ENCODE measurements at regions not wholly inside any gene's neighbourhood (a gene's known extent, or its start where the extent isn't known, plus 50 kb on each side); places are given as distances from the start of the nearest gene placed in this dataset.

DNA sequence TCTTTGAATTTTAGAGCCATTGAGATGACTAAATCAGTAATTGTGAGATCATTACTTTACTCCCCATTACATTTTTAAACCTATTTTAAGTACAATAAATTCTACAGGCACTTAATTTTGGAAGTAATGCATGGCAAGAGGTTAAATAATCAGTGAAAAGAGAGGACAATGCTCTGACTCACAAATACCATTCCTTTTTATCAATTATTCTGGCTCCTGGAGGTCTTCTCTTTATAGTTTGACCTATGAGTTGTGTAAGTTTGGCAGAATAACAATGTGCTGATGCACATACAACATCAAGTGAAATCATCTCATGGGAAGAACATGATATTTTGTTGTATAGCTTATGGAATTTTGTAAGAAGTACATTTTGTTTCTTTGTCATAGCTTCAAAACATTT lies 166.7 kb downstream of the TMTC3 start:
- H3K36me3 ChIP-seq = no peaks in the 10 kb centered on the region
- H3K4me1 ChIP-seq (replicated peaks) = no peaks in the 10 kb centered on the region
- TF ChIP-seq, protein P1, sequence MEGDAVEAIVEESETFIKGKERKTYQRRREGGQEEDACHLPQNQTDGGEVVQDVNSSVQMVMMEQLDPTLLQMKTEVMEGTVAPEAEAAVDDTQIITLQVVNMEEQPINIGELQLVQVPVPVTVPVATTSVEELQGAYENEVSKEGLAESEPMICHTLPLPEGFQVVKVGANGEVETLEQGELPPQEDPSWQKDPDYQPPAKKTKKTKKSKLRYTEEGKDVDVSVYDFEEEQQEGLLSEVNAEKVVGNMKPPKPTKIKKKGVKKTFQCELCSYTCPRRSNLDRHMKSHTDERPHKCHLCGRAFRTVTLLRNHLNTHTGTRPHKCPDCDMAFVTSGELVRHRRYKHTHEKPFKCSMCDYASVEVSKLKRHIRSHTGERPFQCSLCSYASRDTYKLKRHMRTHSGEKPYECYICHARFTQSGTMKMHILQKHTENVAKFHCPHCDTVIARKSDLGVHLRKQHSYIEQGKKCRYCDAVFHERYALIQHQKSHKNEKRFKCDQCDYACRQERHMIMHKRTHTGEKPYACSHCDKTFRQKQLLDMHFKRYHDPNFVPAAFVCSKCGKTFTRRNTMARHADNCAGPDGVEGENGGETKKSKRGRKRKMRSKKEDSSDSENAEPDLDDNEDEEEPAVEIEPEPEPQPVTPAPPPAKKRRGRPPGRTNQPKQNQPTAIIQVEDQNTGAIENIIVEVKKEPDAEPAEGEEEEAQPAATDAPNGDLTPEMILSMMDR (IDR thresholded peaks at IDR 0.05) = no peak
- TF ChIP-seq POLR2A (IDR thresholded peaks at IDR 0.05) (no peak), POLR2AphosphoS5 (IDR thresholded peaks at IDR 0.05) (no peak)
- no peaks in the 10 kb centered on the region for H3K9me3 ChIP-seq
- no peak for DNase-seq (ENCODE audit: low spot score)
- H3K27ac ChIP-seq = no peak overlapping the region
- no peaks in the 10 kb centered on the region for H3K27me3 ChIP-seq (replicated peaks; ENCODE audit: insufficient read depth)
- H3K4me3 ChIP-seq = no peak overlapping the region
- intact Hi-C loops (cut with DNase I) = no loop called here

DNA sequence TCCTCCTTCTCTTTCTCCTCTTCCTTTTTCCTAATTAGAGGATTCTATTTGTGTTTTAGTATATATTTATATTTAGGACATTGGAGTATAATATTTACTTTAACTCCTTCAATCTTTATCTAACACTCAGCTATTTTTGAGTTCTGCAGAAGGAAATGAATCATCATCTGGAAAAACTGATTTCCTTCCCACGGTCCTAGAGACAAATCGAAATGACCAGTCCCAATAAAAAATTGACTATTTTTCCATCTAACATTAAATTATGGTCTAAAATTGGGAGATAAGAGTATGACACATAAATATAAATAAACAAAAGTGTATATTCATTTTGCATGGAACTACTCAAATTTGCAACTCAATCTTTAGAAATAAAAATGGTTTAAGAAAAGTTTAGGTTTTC lies 167.4 kb downstream of the TMTC3 start:
- 53% methylated on average over 2 of the region's 2 CpGs for WGBS
- TF ChIP-seq POLR2AphosphoS5 (IDR thresholded peaks at IDR 0.05) = no peak
- TF ChIP-seq, protein P1 (IDR thresholded peaks at IDR 0.05) = no peak
- no peak for TF ChIP-seq POLR2A (IDR thresholded peaks at IDR 0.05)
- H3K36me3 ChIP-seq = no peaks in the 10 kb centered on the region
- no peaks in the 10 kb centered on the region for H3K9me3 ChIP-seq
- no peaks in the 10 kb centered on the region for H3K27me3 ChIP-seq (replicated peaks; ENCODE audit: insufficient read depth)
- no peak overlapping the region for H3K27ac ChIP-seq
- no peak overlapping the region for H3K4me3 ChIP-seq
- intact Hi-C loops (cut with DNase I) = no loop called here
- no peaks in the 10 kb centered on the region for H3K4me1 ChIP-seq (replicated peaks)
- DNase-seq (ENCODE audit: low spot score) = no peak

DNA sequence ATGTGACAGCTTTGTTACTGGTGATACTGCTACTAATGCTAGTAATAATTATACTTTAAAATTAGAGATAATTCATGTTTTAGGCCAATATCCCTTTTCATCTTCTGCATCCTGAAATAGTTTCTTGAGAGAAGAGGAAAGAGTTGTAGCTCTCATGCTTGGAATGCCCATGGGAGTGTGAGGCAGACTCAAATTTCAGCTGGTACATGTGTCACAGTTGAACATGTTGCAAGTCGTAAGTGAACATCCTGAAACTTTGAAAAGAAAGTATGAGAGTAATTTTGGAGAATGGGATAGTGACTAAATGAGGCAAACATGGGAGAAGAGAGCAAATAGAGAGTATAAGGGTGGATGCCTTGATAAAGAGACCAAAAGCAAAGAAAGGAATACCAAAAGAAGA lies 168.0 kb downstream of the TMTC3 start:
- Histone ChIP-seq H3K27ac (no peak overlapping the region), H3K36me3 (no peaks in the 10 kb centered on the region), H3K4me3 (no peak overlapping the region), H3K27me3 (replicated peaks; ENCODE audit: insufficient read depth) (no peaks in the 10 kb centered on the region), H3K9me3 (no peaks in the 10 kb centered on the region), H3K4me1 (replicated peaks) (no peaks in the 10 kb centered on the region)
- TF ChIP-seq POLR2A (IDR thresholded peaks at IDR 0.05) = no peak
- TF ChIP-seq POLR2AphosphoS5 (IDR thresholded peaks at IDR 0.05) = no peak
- TF ChIP-seq, protein P1 (IDR thresholded peaks at IDR 0.05) = no peak
- DNase-seq (ENCODE audit: low spot score) = no peak
- intact Hi-C loops (cut with DNase I) = no loop called here
- WGBS = 50% methylated on average over 1 of the region's 1 CpG

DNA sequence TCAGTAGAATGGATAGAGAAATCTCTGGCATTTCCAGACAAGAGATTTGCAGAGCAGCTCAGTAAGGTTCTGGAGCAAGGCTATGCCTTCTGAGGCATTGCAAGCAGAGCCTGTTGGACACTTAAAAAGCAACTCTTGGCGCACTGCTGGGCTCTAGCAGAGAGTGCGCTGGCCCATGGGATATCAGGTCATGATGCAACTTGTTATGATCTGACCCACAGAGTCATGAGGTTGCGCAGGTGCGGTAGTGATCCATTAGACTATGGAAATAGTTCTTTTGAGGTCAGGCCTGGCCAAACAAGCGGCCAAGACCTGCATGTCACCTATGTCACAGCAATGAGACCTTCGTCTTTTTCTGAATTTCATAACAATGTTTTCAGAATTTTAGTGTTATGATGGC lies 168.6 kb downstream of the TMTC3 start:
- Histone ChIP-seq H3K4me1 (replicated peaks) (no peaks in the 10 kb centered on the region), H3K4me3 (no peak overlapping the region), H3K36me3 (no peaks in the 10 kb centered on the region), H3K9me3 (no peaks in the 10 kb centered on the region), H3K27me3 (replicated peaks; ENCODE audit: insufficient read depth) (no peaks in the 10 kb centered on the region), H3K27ac (no peak overlapping the region)
- WGBS = 91% methylated on average over 6 of the region's 6 CpGs
- TF ChIP-seq POLR2AphosphoS5 (IDR thresholded peaks at IDR 0.05) (no peak), POLR2A (IDR thresholded peaks at IDR 0.05) (no peak)
- TF ChIP-seq, protein P1 (IDR thresholded peaks at IDR 0.05) = no peak
- intact Hi-C loops (cut with DNase I) = no loop called here
- DNase-seq (ENCODE audit: low spot score) = no peak

DNA sequence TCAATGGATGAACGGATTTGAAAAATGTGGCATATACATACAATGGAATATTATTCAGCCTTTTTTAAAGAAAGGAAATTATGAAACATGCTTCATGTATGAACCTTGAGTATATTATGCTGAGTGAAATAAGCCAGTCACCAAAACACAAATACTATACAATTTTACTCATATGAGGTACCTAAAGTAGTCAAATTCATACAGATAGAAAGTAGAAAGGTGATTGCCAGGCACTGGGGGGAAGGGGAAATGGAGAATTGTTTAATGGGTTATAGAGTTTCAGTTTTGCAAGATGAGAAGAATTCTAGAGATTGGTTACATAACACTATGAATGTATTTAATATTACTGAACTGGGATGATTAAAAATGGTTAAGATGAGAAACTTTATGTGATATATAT lies 171.4 kb downstream of the TMTC3 start:
- Histone ChIP-seq H3K27ac (no peak overlapping the region), H3K4me3 (no peak overlapping the region), H3K9me3 (no peaks in the 10 kb centered on the region), H3K36me3 (no peaks in the 10 kb centered on the region), H3K27me3 (replicated peaks; ENCODE audit: insufficient read depth) (no peaks in the 10 kb centered on the region), H3K4me1 (replicated peaks) (no peaks in the 10 kb centered on the region)
- 98% methylated on average over 1 of the region's 1 CpG for WGBS
- intact Hi-C loops (cut with DNase I) = no loop called here
- DNase-seq (ENCODE audit: low spot score) = no peak
- TF ChIP-seq, protein P1 (IDR thresholded peaks at IDR 0.05) = no peak
- TF ChIP-seq POLR2A (IDR thresholded peaks at IDR 0.05) = no peak
- TF ChIP-seq POLR2AphosphoS5 (IDR thresholded peaks at IDR 0.05) = no peak
